OCI-LY1 (cell line): ENCODE measurements at regions not wholly inside any gene's neighbourhood (a gene's known extent, or its start where the extent isn't known, plus 50 kb on each side); places are given as distances from the start of the nearest gene placed in this dataset.

Source experiments
- EZH2 ChIP-seq: fragments of 200-600 bp; sonication (generic), shearing (Covaris generic); IDR thresholded peaks from 2 replicates; pipeline ENCODE4 v1.8.0; 2017; ENCODE audit warnings: borderline replicate concordance, mixed run types, mild to moderate bottlenecking, antibody characterized with exemption, low read length, moderate library complexity, mixed read lengths
- TF ChIP-seq, protein P1 (sequence below): fragments of 200-600 bp; sonication (generic), shearing (Covaris generic); IDR thresholded peaks from 2 replicates; pipeline ENCODE4 v1.5.1; 2017; ENCODE audit warnings: mild to moderate bottlenecking, antibody characterized with exemption, low read length, moderate library complexity, mixed read lengths

DNA sequence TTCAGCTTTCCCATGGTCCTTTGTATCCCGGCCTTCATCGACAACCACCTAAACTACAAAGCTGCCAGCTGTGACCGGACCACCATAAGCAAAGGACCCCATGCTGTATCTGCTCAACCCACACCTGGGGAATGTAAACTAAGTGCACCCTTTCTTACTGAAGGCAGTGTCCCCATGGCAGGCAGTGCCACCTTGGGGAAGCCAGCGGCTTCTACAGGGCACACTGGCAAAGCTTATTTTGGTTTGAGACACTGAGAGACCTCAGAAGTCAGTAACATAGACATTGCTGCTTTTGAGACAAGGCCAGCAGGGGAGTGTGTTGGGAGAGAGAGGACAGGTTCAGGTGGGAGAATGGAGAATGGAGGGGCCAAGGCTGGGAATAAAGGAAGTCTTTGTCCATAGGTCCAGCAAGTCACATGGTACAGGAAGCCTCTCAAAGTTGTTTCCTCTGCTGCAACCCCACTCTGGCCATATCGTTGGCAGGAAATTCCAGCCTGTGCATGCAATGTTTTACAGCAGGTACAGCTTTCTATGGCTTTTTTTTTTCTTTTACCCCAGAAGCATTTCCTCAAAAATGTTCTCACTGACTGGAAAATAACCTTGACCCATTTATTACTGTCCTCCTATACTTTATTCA, 85.9 kb upstream of the NPVF start:
- TF ChIP-seq, protein P1, sequence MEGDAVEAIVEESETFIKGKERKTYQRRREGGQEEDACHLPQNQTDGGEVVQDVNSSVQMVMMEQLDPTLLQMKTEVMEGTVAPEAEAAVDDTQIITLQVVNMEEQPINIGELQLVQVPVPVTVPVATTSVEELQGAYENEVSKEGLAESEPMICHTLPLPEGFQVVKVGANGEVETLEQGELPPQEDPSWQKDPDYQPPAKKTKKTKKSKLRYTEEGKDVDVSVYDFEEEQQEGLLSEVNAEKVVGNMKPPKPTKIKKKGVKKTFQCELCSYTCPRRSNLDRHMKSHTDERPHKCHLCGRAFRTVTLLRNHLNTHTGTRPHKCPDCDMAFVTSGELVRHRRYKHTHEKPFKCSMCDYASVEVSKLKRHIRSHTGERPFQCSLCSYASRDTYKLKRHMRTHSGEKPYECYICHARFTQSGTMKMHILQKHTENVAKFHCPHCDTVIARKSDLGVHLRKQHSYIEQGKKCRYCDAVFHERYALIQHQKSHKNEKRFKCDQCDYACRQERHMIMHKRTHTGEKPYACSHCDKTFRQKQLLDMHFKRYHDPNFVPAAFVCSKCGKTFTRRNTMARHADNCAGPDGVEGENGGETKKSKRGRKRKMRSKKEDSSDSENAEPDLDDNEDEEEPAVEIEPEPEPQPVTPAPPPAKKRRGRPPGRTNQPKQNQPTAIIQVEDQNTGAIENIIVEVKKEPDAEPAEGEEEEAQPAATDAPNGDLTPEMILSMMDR, result peak; percentile 21; the same call in 1 of the 2 replicates
- TF ChIP-seq EZH2, result no peak
